ENCODE measurements at regions not wholly inside any gene's neighbourhood (a gene's known extent, or its start where the extent isn't known, plus 50 kb on each side); places are given as distances from the start of the nearest gene placed in this dataset.

- DNase-seq (ENCODE audit: low read depth), result no peak
Observed at GRCh38 chr6:147867433-147868226, 359.1 kb downstream of the SAMD5 start.

GRCh38 chr6:147868427-147869190 is 360.1 kb downstream of the SAMD5 start:
- DNase-seq (ENCODE audit: low read depth), result no peak

- no peak for DNase-seq (ENCODE audit: low read depth)
Observed at GRCh38 chr6:147869201-147869600, 360.7 kb downstream of the SAMD5 start.

GRCh38 chr6:147869869-147870268 is 361.4 kb downstream of the SAMD5 start:
- DNase-seq (ENCODE audit: low read depth), result no peak

GRCh38 chr6:147870506-147871110 is 362.1 kb downstream of the SAMD5 start:
- DNase-seq (ENCODE audit: low read depth), result no peak

GRCh38 chr6:147872002-147872401 is 363.5 kb downstream of the SAMD5 start:
- DNase-seq (ENCODE audit: low read depth), result no peak

GRCh38 chr6:147873816-147874215 is 365.3 kb downstream of the SAMD5 start:
- no peak for DNase-seq (ENCODE audit: low read depth)

- no peak for DNase-seq (ENCODE audit: low read depth)
Observed at GRCh38 chr6:147874322-147874721, 365.8 kb downstream of the SAMD5 start.

GRCh38 chr6:147879031-147879580 is 370.6 kb downstream of the SAMD5 start:
- no peak for DNase-seq (ENCODE audit: low read depth)

GRCh38 chr6:147881432-147881831 is 372.9 kb downstream of the SAMD5 start:
- DNase-seq (ENCODE audit: low read depth), result no peak

GRCh38 chr6:147888374-147888773 is 379.9 kb downstream of the SAMD5 start:
- no peak for DNase-seq (ENCODE audit: low read depth)

- no peak for DNase-seq (ENCODE audit: low read depth)
Observed at GRCh38 chr6:147891671-147892070, 383.2 kb downstream of the SAMD5 start.

- DNase-seq (ENCODE audit: low read depth), result no peak
Observed at GRCh38 chr6:147892476-147892875, 384.0 kb downstream of the SAMD5 start.

- no peak for DNase-seq (ENCODE audit: low read depth)
Observed at GRCh38 chr6:147895272-147895671, 386.8 kb downstream of the SAMD5 start.

GRCh38 chr6:147900247-147900830 is 391.8 kb downstream of the SAMD5 start:
- DNase-seq (ENCODE audit: low read depth), result no peak

GRCh38 chr6:147903321-147903720 is 394.8 kb downstream of the SAMD5 start:
- no peak for DNase-seq (ENCODE audit: low read depth)

GRCh38 chr6:147903931-147904330 is 395.4 kb downstream of the SAMD5 start:
- no peak for DNase-seq (ENCODE audit: low read depth)

GRCh38 chr6:147904416-147904815 is 395.9 kb downstream of the SAMD5 start:
- DNase-seq (ENCODE audit: low read depth), result no peak

- DNase-seq (ENCODE audit: low read depth), result no peak
Observed at GRCh38 chr6:147905711-147906110, 397.2 kb downstream of the SAMD5 start.

GRCh38 chr6:147906361-147906760 is 397.9 kb downstream of the SAMD5 start:
- DNase-seq (ENCODE audit: low read depth), result no peak

- no peak for DNase-seq (ENCODE audit: low read depth)
Observed at GRCh38 chr6:147909640-147910039, 401.1 kb downstream of the SAMD5 start.

GRCh38 chr6:147910281-147910680 is 401.8 kb downstream of the SAMD5 start:
- no peak for DNase-seq (ENCODE audit: low read depth)

Measured in non-pigmented ciliary epithelial cell (primary cell).